ENCODE measurements at regions not wholly inside any gene's neighbourhood (a gene's known extent, or its start where the extent isn't known, plus 50 kb on each side); places are given as distances from the start of the nearest gene placed in this dataset.

GRCh38 chr3:35486295-35486694 lies 153.0 kb upstream of the ARPP21 start:
- POLR2A ChIA-PET: no interaction called here
- CTCF ChIA-PET: no interaction called here
- Histone ChIP-seq H3K27me3 (replicated peaks in 1 of 4; ENCODE audit: control extremely low read depth in 1 of 4, control insufficient read depth in 3 of 4, insufficient read depth in 4 of 4, low read length in 3 of 4) (no peaks in the 10 kb centered on the region), H3K4me1 (ENCODE audit: control insufficient read depth in 2 of 2, insufficient read depth in 2 of 2, low read length in 2 of 2) (no peaks in the 10 kb centered on the region), H3K4me3 (ENCODE audit: control extremely low read depth in 1 of 5, extremely low read depth in 1 of 5, insufficient read depth in 1 of 5, low read depth in 2 of 5, low read length in 4 of 5) (no peak overlapping the region), H3K9ac (ENCODE audit: low read length) (no peak overlapping the region), H2AFZ (ENCODE audit: insufficient read depth, low read depth, low read length, poor library complexity, severe bottlenecking) (no peak overlapping the region), H3K79me2 (ENCODE audit: control insufficient read depth, insufficient read depth, low read length) (no peaks in the 10 kb centered on the region), H3K27ac (ENCODE audit: low read length in 2 of 2) (no peak overlapping the region), H4K20me1 (ENCODE audit: control insufficient read depth, insufficient read depth, low read length, poor library complexity, severe bottlenecking) (no peaks in the 10 kb centered on the region), H3K9me3 (ENCODE audit: control extremely low read depth in 1 of 3, control insufficient read depth in 2 of 3, insufficient read depth in 1 of 3, low read length in 2 of 3) (peaks cover 0 to 5% (median 0%) of the 10 kb centered on the region in 3 donors), H3K4me2 (replicated peaks; ENCODE audit: low read depth, low read length, poor library complexity, severe bottlenecking) (no peak overlapping the region), H3K36me3 (replicated peaks in 1 of 2; ENCODE audit: control extremely low read depth in 1 of 2, control insufficient read depth in 1 of 2, extremely low read depth in 1 of 2, insufficient read depth in 2 of 2, low read length in 1 of 2) (no peaks in the 10 kb centered on the region)
- Mint-ChIP-seq H3K4me1 (peaks cover 2% of the 10 kb centered on the region), H3K27me3 (no peaks in the 10 kb centered on the region), H3K4me3 (no peak overlapping the region), H3K27ac (no peak overlapping the region), H3K9me3 (ENCODE audit: insufficient read depth) (no peaks in the 10 kb centered on the region)
- no CpG with 5 or more reads among the region's 1 CpG for WGBS (ENCODE audit: insufficient coverage)
- ATAC-seq (ENCODE audit: low read depth): no peak
- DNase-seq: no peak
- no peak for TF ChIP-seq CTCF (IDR thresholded peaks at IDR 0.05)
- TF ChIP-seq EZH2 (IDR thresholded peaks at IDR 0.05; ENCODE audit: borderline replicate concordance, insufficient read depth, low read depth, low read length, poor library complexity, severe bottlenecking): no peak
- intact Hi-C loops (cut with micrococcal nuclease): no loop called here

- Mint-ChIP-seq H3K4me3 (no peak overlapping the region), H3K27me3 (no peaks in the 10 kb centered on the region), H3K27ac (no peak overlapping the region), H3K9me3 (ENCODE audit: insufficient read depth) (no peaks in the 10 kb centered on the region), H3K4me1 (peaks cover 2% of the 10 kb centered on the region)
- Histone ChIP-seq H3K9me3 (ENCODE audit: control extremely low read depth in 1 of 3, control insufficient read depth in 2 of 3, insufficient read depth in 1 of 3, low read length in 2 of 3) (peaks cover 0 to 4% (median 0%) of the 10 kb centered on the region in 3 donors), H3K27ac (ENCODE audit: low read length in 2 of 2) (no peak overlapping the region), H3K36me3 (replicated peaks in 1 of 2; ENCODE audit: control extremely low read depth in 1 of 2, control insufficient read depth in 1 of 2, extremely low read depth in 1 of 2, insufficient read depth in 2 of 2, low read length in 1 of 2) (no peaks in the 10 kb centered on the region), H3K4me2 (replicated peaks; ENCODE audit: low read depth, low read length, poor library complexity, severe bottlenecking) (no peak overlapping the region), H4K20me1 (ENCODE audit: control insufficient read depth, insufficient read depth, low read length, poor library complexity, severe bottlenecking) (no peaks in the 10 kb centered on the region), H2AFZ (ENCODE audit: insufficient read depth, low read depth, low read length, poor library complexity, severe bottlenecking) (no peak overlapping the region), H3K4me3 (ENCODE audit: control extremely low read depth in 1 of 5, extremely low read depth in 1 of 5, insufficient read depth in 1 of 5, low read depth in 2 of 5, low read length in 4 of 5) (no peak overlapping the region), H3K4me1 (ENCODE audit: control insufficient read depth in 2 of 2, insufficient read depth in 2 of 2, low read length in 2 of 2) (no peaks in the 10 kb centered on the region), H3K9ac (ENCODE audit: low read length) (no peak overlapping the region), H3K27me3 (replicated peaks in 1 of 4; ENCODE audit: control extremely low read depth in 1 of 4, control insufficient read depth in 3 of 4, insufficient read depth in 4 of 4, low read length in 3 of 4) (no peaks in the 10 kb centered on the region), H3K79me2 (ENCODE audit: control insufficient read depth, insufficient read depth, low read length) (no peaks in the 10 kb centered on the region)
- TF ChIP-seq EZH2 (IDR thresholded peaks at IDR 0.05; ENCODE audit: borderline replicate concordance, insufficient read depth, low read depth, low read length, poor library complexity, severe bottlenecking): no peak
- TF ChIP-seq CTCF (IDR thresholded peaks at IDR 0.05): no peak
- DNase-seq (no peak), ATAC-seq (ENCODE audit: low read depth) (no peak)
- intact Hi-C loops (cut with micrococcal nuclease): no loop called here
- ChIA-PET CTCF (no interaction called here), POLR2A (no interaction called here)
- WGBS (ENCODE audit: insufficient coverage): 100% methylated on average over 1 of the region's 2 CpGs
Measured at GRCh38 chr3:35487376-35487775, 151.9 kb upstream of the ARPP21 start.
